ENCODE measurements at regions not wholly inside any gene's neighbourhood (a gene's known extent, or its start where the extent isn't known, plus 50 kb on each side); places are given as distances from the start of the nearest gene placed in this dataset.

GRCh38 chr10:131815266-131816156, 85.3 kb upstream of the PPP2R2D start:
- H3K9me3 ChIP-seq = no peaks in the 10 kb centered on the region
- TF ChIP-seq, protein P1, sequence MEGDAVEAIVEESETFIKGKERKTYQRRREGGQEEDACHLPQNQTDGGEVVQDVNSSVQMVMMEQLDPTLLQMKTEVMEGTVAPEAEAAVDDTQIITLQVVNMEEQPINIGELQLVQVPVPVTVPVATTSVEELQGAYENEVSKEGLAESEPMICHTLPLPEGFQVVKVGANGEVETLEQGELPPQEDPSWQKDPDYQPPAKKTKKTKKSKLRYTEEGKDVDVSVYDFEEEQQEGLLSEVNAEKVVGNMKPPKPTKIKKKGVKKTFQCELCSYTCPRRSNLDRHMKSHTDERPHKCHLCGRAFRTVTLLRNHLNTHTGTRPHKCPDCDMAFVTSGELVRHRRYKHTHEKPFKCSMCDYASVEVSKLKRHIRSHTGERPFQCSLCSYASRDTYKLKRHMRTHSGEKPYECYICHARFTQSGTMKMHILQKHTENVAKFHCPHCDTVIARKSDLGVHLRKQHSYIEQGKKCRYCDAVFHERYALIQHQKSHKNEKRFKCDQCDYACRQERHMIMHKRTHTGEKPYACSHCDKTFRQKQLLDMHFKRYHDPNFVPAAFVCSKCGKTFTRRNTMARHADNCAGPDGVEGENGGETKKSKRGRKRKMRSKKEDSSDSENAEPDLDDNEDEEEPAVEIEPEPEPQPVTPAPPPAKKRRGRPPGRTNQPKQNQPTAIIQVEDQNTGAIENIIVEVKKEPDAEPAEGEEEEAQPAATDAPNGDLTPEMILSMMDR (IDR thresholded peaks at IDR 0.05; ENCODE audit: insufficient read depth in 1 of 2, low read depth in 1 of 2, low read length in 1 of 2, severe bottlenecking in 1 of 2, unreplicated experiment in 1 of 2) = no peak
- Mint-ChIP-seq H3K36me3 (ENCODE audit: insufficient read depth, unreplicated experiment) (no peaks in the 10 kb centered on the region), H3K27ac (ENCODE audit: unreplicated experiment) (no peak overlapping the region), H3K27me3 (ENCODE audit: insufficient read depth, unreplicated experiment) (peaks cover 22% of the 10 kb centered on the region), H3K4me3 (ENCODE audit: unreplicated experiment) (no peak overlapping the region), H3K9me3 (ENCODE audit: unreplicated experiment) (no peaks in the 10 kb centered on the region), H3K4me1 (ENCODE audit: low read depth, unreplicated experiment) (no peaks in the 10 kb centered on the region)
- intact Hi-C loops (cut with micrococcal nuclease; ENCODE audit: unreplicated experiment) = no loop called here
- no peaks in the 10 kb centered on the region; the same call in 1 of the 2 replicates for H3K27me3 ChIP-seq (replicated peaks; ENCODE audit: control insufficient read depth, insufficient read depth, low read length)
- ChIA-PET POLR2A (no interaction called here), CTCF (no interaction called here)
- BruUV-seq (replicated peaks) = no TSS peak
- DNase-seq = no peak
- no peaks in the 10 kb centered on the region for H3K36me3 ChIP-seq (ENCODE audit: control insufficient read depth, insufficient read depth, low read length)
- no peak overlapping the region for H3K4me3 ChIP-seq (ENCODE audit: low read depth, low read length)
- H3K4me1 ChIP-seq = no peaks in the 10 kb centered on the region

GRCh38 chr10:131816157-131816775, 84.5 kb upstream of the PPP2R2D start:
- ChIA-PET CTCF (no interaction called here), POLR2A (interaction anchor here (0.6 kb wide), 1 partner anchor 149 kb away, joined by 4 read pairs; no protein-coding TSS in a partner anchor)
- intact Hi-C loops (cut with micrococcal nuclease; ENCODE audit: unreplicated experiment) = no loop called here
- H3K27me3 ChIP-seq (replicated peaks; ENCODE audit: control insufficient read depth, insufficient read depth, low read length) = no peaks in the 10 kb centered on the region; the same call in 1 of the 2 replicates
- BruUV-seq (replicated peaks) = no TSS peak
- no peaks in the 10 kb centered on the region for H3K9me3 ChIP-seq
- no peak overlapping the region for H3K4me3 Mint-ChIP-seq (ENCODE audit: unreplicated experiment)
- H3K27ac Mint-ChIP-seq (ENCODE audit: unreplicated experiment) = no peak overlapping the region
- no peaks in the 10 kb centered on the region for H3K4me1 Mint-ChIP-seq (ENCODE audit: low read depth, unreplicated experiment)
- H3K4me1 ChIP-seq = no peaks in the 10 kb centered on the region
- no peak overlapping the region for H3K4me3 ChIP-seq (ENCODE audit: low read depth, low read length)
- H3K36me3 Mint-ChIP-seq (ENCODE audit: insufficient read depth, unreplicated experiment) = no peaks in the 10 kb centered on the region
- H3K9me3 Mint-ChIP-seq (ENCODE audit: unreplicated experiment) = no peaks in the 10 kb centered on the region
- no peak for DNase-seq
- peaks cover 22% of the 10 kb centered on the region for H3K27me3 Mint-ChIP-seq (ENCODE audit: insufficient read depth, unreplicated experiment)
- H3K36me3 ChIP-seq (ENCODE audit: control insufficient read depth, insufficient read depth, low read length) = no peaks in the 10 kb centered on the region
- TF ChIP-seq, protein P1 (IDR thresholded peaks at IDR 0.05; ENCODE audit: insufficient read depth in 1 of 2, low read depth in 1 of 2, low read length in 1 of 2, severe bottlenecking in 1 of 2, unreplicated experiment in 1 of 2) = no peak

DNA sequence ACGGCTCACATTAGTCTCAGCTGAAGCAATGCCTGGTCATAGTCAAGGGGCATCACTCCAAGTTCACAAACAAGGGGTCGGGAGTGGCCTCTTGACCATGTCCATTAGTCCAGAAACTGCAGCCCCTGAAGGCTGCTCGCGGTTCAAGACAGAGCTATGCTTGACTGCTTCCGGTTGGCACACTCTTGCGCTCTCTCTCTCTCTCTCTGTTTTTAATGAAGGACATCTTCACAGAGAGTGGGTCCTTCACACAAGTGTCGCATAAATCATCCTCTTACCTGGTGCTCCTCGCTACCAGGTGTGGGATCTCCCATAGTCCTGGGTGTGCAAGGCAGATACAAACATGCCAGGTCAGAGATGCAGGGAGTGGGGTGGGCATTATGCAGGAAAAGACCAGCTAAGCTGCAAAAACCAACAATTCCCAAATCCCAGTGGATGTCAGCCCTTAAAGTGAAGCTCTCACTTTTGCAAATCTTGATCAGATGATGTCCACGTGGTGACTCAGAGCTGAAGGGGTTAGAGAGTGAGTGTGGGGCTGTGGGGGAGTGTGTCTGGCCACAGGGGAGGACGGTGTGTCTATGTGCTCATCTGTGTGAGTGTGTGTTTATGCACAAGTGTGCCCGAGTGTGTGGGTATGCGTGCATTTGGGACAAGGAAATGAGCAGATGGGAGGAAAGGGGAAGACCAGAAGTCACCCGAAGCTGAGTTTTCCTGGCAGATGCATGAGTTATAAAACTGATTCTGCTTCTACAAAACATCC, 83.7 kb upstream of the PPP2R2D start:
- CTCF ChIA-PET = no interaction called here
- POLR2A ChIA-PET = no interaction called here
- no TSS peak for BruUV-seq (replicated peaks)

More for the DNA sequence above, 83.7 kb upstream of the PPP2R2D start:
- Histone ChIP-seq H3K9me3 (no peaks in the 10 kb centered on the region), H3K4me3 (ENCODE audit: low read depth, low read length) (no peak overlapping the region), H3K27me3 (replicated peaks; ENCODE audit: control insufficient read depth, insufficient read depth, low read length) (no peaks in the 10 kb centered on the region; the same call in 1 of the 2 replicates), H3K4me1 (no peaks in the 10 kb centered on the region), H3K36me3 (ENCODE audit: control insufficient read depth, insufficient read depth, low read length) (no peaks in the 10 kb centered on the region)
- Mint-ChIP-seq H3K9me3 (ENCODE audit: unreplicated experiment) (no peaks in the 10 kb centered on the region), H3K4me1 (ENCODE audit: low read depth, unreplicated experiment) (no peaks in the 10 kb centered on the region), H3K36me3 (ENCODE audit: insufficient read depth, unreplicated experiment) (no peaks in the 10 kb centered on the region), H3K27ac (ENCODE audit: unreplicated experiment) (no peak overlapping the region), H3K4me3 (ENCODE audit: unreplicated experiment) (no peak overlapping the region), H3K27me3 (ENCODE audit: insufficient read depth, unreplicated experiment) (peaks cover 22% of the 10 kb centered on the region)
- intact Hi-C loops (cut with micrococcal nuclease; ENCODE audit: unreplicated experiment) = no loop called here
- TF ChIP-seq, protein P1 (IDR thresholded peaks at IDR 0.05; ENCODE audit: insufficient read depth in 1 of 2, low read depth in 1 of 2, low read length in 1 of 2, severe bottlenecking in 1 of 2, unreplicated experiment in 1 of 2) = no peak
- no peak for DNase-seq

Measured in Caco-2 (cell line).